ENCODE measurements at regions not wholly inside any gene's neighbourhood (a gene's known extent, or its start where the extent isn't known, plus 50 kb on each side); places are given as distances from the start of the nearest gene placed in this dataset.

DNA sequence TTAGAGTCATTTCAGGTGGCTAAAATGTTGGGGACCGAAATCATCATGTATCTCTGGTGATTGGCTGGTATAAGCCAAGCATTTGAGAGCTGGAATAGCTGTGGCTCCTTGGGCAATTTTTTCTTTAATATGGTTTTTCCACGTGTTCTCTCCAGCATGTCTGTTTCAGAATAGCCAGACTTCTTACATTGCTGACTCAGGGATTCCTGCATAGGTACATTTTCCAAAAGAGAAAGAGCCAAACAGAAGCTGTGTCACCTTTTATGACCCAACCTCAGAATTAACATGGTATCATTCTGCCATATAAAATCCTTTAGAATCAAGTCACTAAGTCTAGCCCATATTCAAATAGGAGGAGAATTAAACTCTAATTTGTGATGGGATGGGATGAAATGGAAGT lies 74.8 kb upstream of the TSLP start:
- TF ChIP-seq, protein P1, sequence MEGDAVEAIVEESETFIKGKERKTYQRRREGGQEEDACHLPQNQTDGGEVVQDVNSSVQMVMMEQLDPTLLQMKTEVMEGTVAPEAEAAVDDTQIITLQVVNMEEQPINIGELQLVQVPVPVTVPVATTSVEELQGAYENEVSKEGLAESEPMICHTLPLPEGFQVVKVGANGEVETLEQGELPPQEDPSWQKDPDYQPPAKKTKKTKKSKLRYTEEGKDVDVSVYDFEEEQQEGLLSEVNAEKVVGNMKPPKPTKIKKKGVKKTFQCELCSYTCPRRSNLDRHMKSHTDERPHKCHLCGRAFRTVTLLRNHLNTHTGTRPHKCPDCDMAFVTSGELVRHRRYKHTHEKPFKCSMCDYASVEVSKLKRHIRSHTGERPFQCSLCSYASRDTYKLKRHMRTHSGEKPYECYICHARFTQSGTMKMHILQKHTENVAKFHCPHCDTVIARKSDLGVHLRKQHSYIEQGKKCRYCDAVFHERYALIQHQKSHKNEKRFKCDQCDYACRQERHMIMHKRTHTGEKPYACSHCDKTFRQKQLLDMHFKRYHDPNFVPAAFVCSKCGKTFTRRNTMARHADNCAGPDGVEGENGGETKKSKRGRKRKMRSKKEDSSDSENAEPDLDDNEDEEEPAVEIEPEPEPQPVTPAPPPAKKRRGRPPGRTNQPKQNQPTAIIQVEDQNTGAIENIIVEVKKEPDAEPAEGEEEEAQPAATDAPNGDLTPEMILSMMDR (IDR thresholded peaks at IDR 0.05; ENCODE audit: low read depth, low read length) = no peak
- no peak for TF ChIP-seq EZH2phosphoT487 (IDR thresholded peaks at IDR 0.05; ENCODE audit: low read depth)
- H2AFZ ChIP-seq (ENCODE audit: low read depth, low read length) = no peak overlapping the region; the same call in 1 of the 2 replicates
- H3K79me2 ChIP-seq (ENCODE audit: low read length) = no peaks in the 10 kb centered on the region
- no peak overlapping the region for H3K27ac ChIP-seq (ENCODE audit: low read length)
- no peaks in the 10 kb centered on the region for H4K20me1 ChIP-seq (ENCODE audit: insufficient read depth, low read length)
- H3K27me3 ChIP-seq (ENCODE audit: low read depth, low read length) = no peaks in the 10 kb centered on the region
- no peaks in the 10 kb centered on the region for H3K4me1 ChIP-seq (ENCODE audit: low read length)
- no peak overlapping the region for H3K4me2 ChIP-seq (ENCODE audit: low read length)
- H3K9me3 ChIP-seq (ENCODE audit: insufficient read depth, low read length) = no peaks in the 10 kb centered on the region
- H3K4me3 ChIP-seq (ENCODE audit: low read length) = no peak overlapping the region
- H3K9ac ChIP-seq (ENCODE audit: low read length) = no peak overlapping the region
- no peaks in the 10 kb centered on the region for H3K36me3 ChIP-seq (replicated peaks; ENCODE audit: low read depth, low read length)

DNA sequence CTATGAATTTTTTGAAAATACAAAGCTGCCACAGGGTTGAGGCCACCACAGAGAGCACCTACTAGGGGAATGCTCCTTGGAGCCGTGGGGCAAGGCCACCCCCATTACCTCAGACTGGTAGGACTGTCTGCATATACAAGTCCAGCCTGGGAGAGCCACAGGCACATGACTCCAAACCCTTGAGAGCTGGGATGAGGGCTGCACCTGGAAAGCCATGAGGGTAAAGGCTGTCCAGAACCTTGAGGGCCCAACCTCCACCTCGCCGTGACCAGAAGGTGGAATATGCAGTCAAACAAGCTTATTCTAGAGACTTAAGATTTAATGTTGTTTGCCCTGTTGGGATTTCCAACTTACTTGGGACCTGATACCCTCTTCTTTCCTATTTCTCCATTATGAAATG lies 69.5 kb upstream of the TSLP start:
- Histone ChIP-seq H3K9me3 (ENCODE audit: insufficient read depth, low read length) (no peaks in the 10 kb centered on the region), H3K4me2 (ENCODE audit: low read length) (no peak overlapping the region), H3K27ac (ENCODE audit: low read length) (no peak overlapping the region), H3K9ac (ENCODE audit: low read length) (no peak overlapping the region), H3K4me3 (ENCODE audit: low read length) (no peak overlapping the region), H3K4me1 (ENCODE audit: low read length) (no peaks in the 10 kb centered on the region), H4K20me1 (ENCODE audit: insufficient read depth, low read length) (no peaks in the 10 kb centered on the region), H3K79me2 (ENCODE audit: low read length) (no peaks in the 10 kb centered on the region), H3K36me3 (replicated peaks; ENCODE audit: low read depth, low read length) (no peaks in the 10 kb centered on the region), H2AFZ (ENCODE audit: low read depth, low read length) (no peak overlapping the region), H3K27me3 (ENCODE audit: low read depth, low read length) (no peaks in the 10 kb centered on the region)
- TF ChIP-seq, protein P1 (IDR thresholded peaks at IDR 0.05; ENCODE audit: low read depth, low read length) = no peak
- no peak for TF ChIP-seq EZH2phosphoT487 (IDR thresholded peaks at IDR 0.05; ENCODE audit: low read depth)

DNA sequence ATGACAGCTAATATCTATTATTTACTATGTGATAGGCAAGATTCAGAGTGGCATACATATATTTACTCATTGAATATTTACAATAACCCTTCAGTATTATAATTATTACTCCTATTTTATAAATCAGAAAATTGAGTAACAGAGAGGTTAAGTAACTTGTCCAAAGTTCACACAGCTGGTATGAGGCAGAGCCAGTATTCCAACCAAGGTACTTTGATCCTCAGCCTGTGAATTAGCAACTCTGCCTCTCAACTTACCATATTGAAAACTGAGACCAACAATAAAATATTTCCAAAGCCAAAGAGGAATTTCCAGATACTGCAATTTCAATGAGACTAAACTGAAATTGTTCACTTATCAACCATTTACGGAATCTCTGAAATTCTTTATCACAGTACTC lies 67.9 kb upstream of the TSLP start:
- no peak overlapping the region for H3K27ac ChIP-seq (ENCODE audit: low read length)
- H3K4me2 ChIP-seq (ENCODE audit: low read length) = no peak overlapping the region
- no peak for TF ChIP-seq EZH2phosphoT487 (IDR thresholded peaks at IDR 0.05; ENCODE audit: low read depth)
- TF ChIP-seq, protein P1 (IDR thresholded peaks at IDR 0.05; ENCODE audit: low read depth, low read length) = no peak
- H4K20me1 ChIP-seq (ENCODE audit: insufficient read depth, low read length) = no peaks in the 10 kb centered on the region
- no peaks in the 10 kb centered on the region for H3K9me3 ChIP-seq (ENCODE audit: insufficient read depth, low read length)
- H3K9ac ChIP-seq (ENCODE audit: low read length) = no peak overlapping the region
- H2AFZ ChIP-seq (ENCODE audit: low read depth, low read length) = no peak overlapping the region
- no peaks in the 10 kb centered on the region for H3K79me2 ChIP-seq (ENCODE audit: low read length)
- H3K36me3 ChIP-seq (replicated peaks; ENCODE audit: low read depth, low read length) = no peaks in the 10 kb centered on the region
- no peaks in the 10 kb centered on the region for H3K27me3 ChIP-seq (ENCODE audit: low read depth, low read length)
- no peak overlapping the region for H3K4me3 ChIP-seq (ENCODE audit: low read length)
- no peaks in the 10 kb centered on the region for H3K4me1 ChIP-seq (ENCODE audit: low read length)

DNA sequence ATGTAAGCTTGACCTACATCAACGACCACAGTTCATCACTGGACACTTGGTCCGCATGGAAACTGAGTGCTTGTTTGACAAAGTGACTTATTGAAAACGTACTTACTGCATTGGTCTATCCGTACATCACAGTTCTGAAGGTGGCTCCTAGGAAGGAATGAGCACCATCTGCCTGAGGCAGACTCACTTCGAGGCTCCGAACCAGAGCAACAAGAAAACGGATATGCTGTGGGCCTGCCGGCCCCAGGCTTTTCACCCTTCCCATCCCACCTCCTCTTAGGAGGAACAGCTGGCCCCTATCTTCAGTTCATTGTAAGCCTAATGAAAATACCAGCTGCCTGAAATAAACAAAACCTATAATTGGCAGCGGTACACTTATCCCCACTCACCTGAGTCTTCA lies 67.2 kb upstream of the TSLP start:
- H3K4me2 ChIP-seq (ENCODE audit: low read length) = no peak overlapping the region
- H3K27ac ChIP-seq (ENCODE audit: low read length) = no peak overlapping the region
- H3K9me3 ChIP-seq (ENCODE audit: insufficient read depth, low read length) = no peaks in the 10 kb centered on the region
- H4K20me1 ChIP-seq (ENCODE audit: insufficient read depth, low read length) = no peaks in the 10 kb centered on the region
- no peaks in the 10 kb centered on the region for H3K27me3 ChIP-seq (ENCODE audit: low read depth, low read length)
- H2AFZ ChIP-seq (ENCODE audit: low read depth, low read length) = no peak overlapping the region
- H3K36me3 ChIP-seq (replicated peaks; ENCODE audit: low read depth, low read length) = no peaks in the 10 kb centered on the region
- no peaks in the 10 kb centered on the region for H3K4me1 ChIP-seq (ENCODE audit: low read length)
- no peak for TF ChIP-seq EZH2phosphoT487 (IDR thresholded peaks at IDR 0.05; ENCODE audit: low read depth)
- TF ChIP-seq, protein P1 (IDR thresholded peaks at IDR 0.05; ENCODE audit: low read depth, low read length) = no peak
- H3K9ac ChIP-seq (ENCODE audit: low read length) = no peak overlapping the region
- no peaks in the 10 kb centered on the region for H3K79me2 ChIP-seq (ENCODE audit: low read length)
- no peak overlapping the region for H3K4me3 ChIP-seq (ENCODE audit: low read length)
